OCI-LY3 (cell line): ENCODE measurements at regions not wholly inside any gene's neighbourhood (a gene's known extent, or its start where the extent isn't known, plus 50 kb on each side); places are given as distances from the start of the nearest gene placed in this dataset.

ENCODE experiments used
- CTCF ChIP-seq: fragments of 200-600, 300-600 bp; sonication (generic); IDR thresholded peaks from 2 replicates; pipeline ENCODE4 v1.5.1; 2014; ENCODE audit warnings: antibody characterized with exemption, low read length, low read depth
- EZH2phosphoT487 ChIP-seq: fragments of 200-600 bp; shearing (Covaris generic); IDR thresholded peaks from 2 replicates; pipeline ENCODE4 v1.6.1; 2018; ENCODE audit warnings: antibody characterized with exemption, mixed run types, low read depth

GRCh38 chr4:27358269-27358668, 497.6 kb downstream of the STIM2 start:
- TF ChIP-seq CTCF: no peak
- no peak for TF ChIP-seq EZH2phosphoT487
